Keratinocyte (primary cell): ENCODE measurements at regions not wholly inside any gene's neighbourhood (a gene's known extent, or its start where the extent isn't known, plus 50 kb on each side); places are given as distances from the start of the nearest gene placed in this dataset.
"Not testable (repeated sequence)": the region's sequence is repeated elsewhere in the genome, so short reads cannot be mapped to it uniquely, and the experiment has no call there.

Experiments used
- DNase-seq: peaks from one replicate; pipeline ENCODE4 v3.0.0-alpha.2; 2011; ENCODE audit warnings: low read depth, missing footprints, low spot score
- FAIRE-seq: peaks from 2 replicates; lab custom pipeline; 2011; peaks lifted over from hg19 to GRCh38; lab: Jason Lieb, UNC
- H2AFZ ChIP-seq: 2 replicates; pipeline ENCODE4 v1.6.0; 2012; ENCODE audit warnings: low read length, control low read depth, inconsistent platforms; ENCODE audit not compliant: control insufficient read depth
- H3K27ac ChIP-seq: 2 replicates; pipeline ENCODE4 v1.5.1; 2011; ENCODE audit warnings: low read length; ENCODE audit not compliant: control insufficient read depth, insufficient read depth
- H3K27me3 ChIP-seq: 3 replicates; pipeline ENCODE4 v1.6.0; 2011; ENCODE audit warnings: low read length; ENCODE audit not compliant: control insufficient read depth, insufficient read depth; ENCODE audit errors: extremely low read depth
- H3K36me3 ChIP-seq, 2 experiments: 2 replicates in 1 of 2; 3 replicates in 1 of 2; pipeline ENCODE4 v1.5.1; 2011; ENCODE audit warnings: low read length in 2 of 2, mild to moderate bottlenecking in 1 of 2; ENCODE audit not compliant: control insufficient read depth in 2 of 2, insufficient read depth in 2 of 2; ENCODE audit errors: extremely low read depth in 1 of 2
- H3K4me1 ChIP-seq: 3 replicates; pipeline ENCODE4 v1.5.1; 2011; ENCODE audit warnings: low read length; ENCODE audit not compliant: control insufficient read depth, insufficient read depth; ENCODE audit errors: extremely low read depth
- H3K4me2 ChIP-seq: 3 replicates; pipeline ENCODE4 v1.6.0; 2011; ENCODE audit warnings: low read depth, low read length; ENCODE audit not compliant: control insufficient read depth, insufficient read depth; ENCODE audit errors: extremely low read depth
- H3K4me3 ChIP-seq, 3 experiments: fragments of 200-600 bp in 1 of 3; sonication (generic) in 1 of 3; 2 replicates in 2 of 3; 3 replicates in 1 of 3; pipeline ENCODE4 v1.5.1; 2011 to 2016; ENCODE audit warnings: low read length in 3 of 3, mild to moderate bottlenecking in 3 of 3, control low read depth in 2 of 3, inconsistent platforms in 1 of 3, low read depth in 1 of 3, mixed read lengths in 1 of 3, mixed run types in 1 of 3, moderate library complexity in 1 of 3; ENCODE audit not compliant: control insufficient read depth in 2 of 3, insufficient read depth in 2 of 3; ENCODE audit errors: extremely low read depth in 1 of 3
- H3K79me2 ChIP-seq: 2 replicates; pipeline ENCODE4 v1.6.0; 2012; ENCODE audit warnings: low read length; ENCODE audit not compliant: control insufficient read depth, insufficient read depth
- H3K9ac ChIP-seq: 3 replicates; pipeline ENCODE4 v1.6.0; 2011; ENCODE audit warnings: low read length; ENCODE audit not compliant: control insufficient read depth, insufficient read depth; ENCODE audit errors: extremely low read depth
- H3K9me1 ChIP-seq: 3 replicates; pipeline ENCODE4 v1.6.0; 2011; ENCODE audit warnings: low read length; ENCODE audit not compliant: control insufficient read depth, insufficient read depth; ENCODE audit errors: extremely low read depth
- H3K9me3 ChIP-seq: 2 replicates; pipeline ENCODE4 v1.5.1; 2012; ENCODE audit warnings: low read depth, low read length; ENCODE audit not compliant: control insufficient read depth
- H4K20me1 ChIP-seq: 3 replicates; pipeline ENCODE4 v1.6.0; 2011; ENCODE audit warnings: low read length; ENCODE audit not compliant: control insufficient read depth, insufficient read depth; ENCODE audit errors: extremely low read depth
- CTCF ChIP-seq, 3 experiments: IDR thresholded peaks in 1 of 3; conservative IDR thresholded peaks in 1 of 3; optimal IDR thresholded peaks in 1 of 3; 2 replicates in 2 of 3; 3 replicates in 1 of 3; pipeline versions ENCODE3 to v1.5.1; 2011; ENCODE audit warnings: low read length in 3 of 3, mild to moderate bottlenecking in 3 of 3, moderate library complexity in 2 of 3, control low read depth in 1 of 3, inconsistent platforms in 1 of 3; ENCODE audit not compliant: insufficient read depth in 2 of 3; ENCODE audit errors: extremely low read depth in 1 of 3
- EZH2 ChIP-seq: IDR thresholded peaks from one replicate; pipeline ENCODE4 v1.6.1; 2012; ENCODE audit warnings: inconsistent platforms, mild to moderate bottlenecking, low read length, moderate library complexity
- dilution Hi-C: fragments of 300-500 bp; cut with MboI; formaldehyde crosslinking; loops from one replicate; pipeline ENCODE4 v1.7.0; 2020; ENCODE audit warnings: low sequenced_read_pairs; ENCODE audit not compliant: extremely low pct_ligation_motif_present

- H4K20me1 ChIP-seq = no peaks in the 10 kb centered on the region
- H3K9me3 ChIP-seq = no peaks in the 10 kb centered on the region
- FAIRE-seq = no peak
- DNase-seq = no peak
- H3K4me3 ChIP-seq = no peak overlapping the region
- no peak overlapping the region for H3K4me2 ChIP-seq
- H3K9ac ChIP-seq = no peak overlapping the region
- no peak overlapping the region for H3K27ac ChIP-seq
- H3K79me2 ChIP-seq = no peaks in the 10 kb centered on the region
- no peaks in the 10 kb centered on the region for H3K27me3 ChIP-seq
- H3K4me1 ChIP-seq = no peaks in the 10 kb centered on the region
- dilution Hi-C loops = no loop called here
- H3K9me1 ChIP-seq = no peaks in the 10 kb centered on the region
- H3K36me3 ChIP-seq = no peaks in the 10 kb centered on the region
- H2AFZ ChIP-seq = no peak overlapping the region
- TF ChIP-seq CTCF (optimal IDR thresholded peaks at IDR 0.05 in 1 of 3, IDR thresholded peaks at IDR 0.05 in 1 of 3, conservative IDR thresholded peaks at IDR 0.05 in 1 of 3; ENCODE audit: extremely low read depth in 1 of 3, insufficient read depth in 2 of 3, low read length in 3 of 3) (no peak), EZH2 (no peak)
These were observed 74.0 kb upstream of the RALGAPA2 start for GRCh38 chr20:20786428-20786827.

GRCh38 chr20:20785226-20785625 lies 72.8 kb upstream of the RALGAPA2 start:
- TF ChIP-seq CTCF (optimal IDR thresholded peaks at IDR 0.05 in 1 of 3, IDR thresholded peaks at IDR 0.05 in 1 of 3, conservative IDR thresholded peaks at IDR 0.05 in 1 of 3; ENCODE audit: extremely low read depth in 1 of 3, insufficient read depth in 2 of 3, low read length in 3 of 3) (no peak), EZH2 (no peak)
- Histone ChIP-seq H3K4me2 (no peak overlapping the region), H3K4me3 (no peak overlapping the region), H2AFZ (no peak overlapping the region), H3K9me3 (no peaks in the 10 kb centered on the region), H3K9me1 (no peaks in the 10 kb centered on the region), H3K4me1 (no peaks in the 10 kb centered on the region), H3K36me3 (no peaks in the 10 kb centered on the region), H4K20me1 (no peaks in the 10 kb centered on the region), H3K27me3 (no peaks in the 10 kb centered on the region), H3K79me2 (no peaks in the 10 kb centered on the region), H3K9ac (no peak overlapping the region), H3K27ac (no peak overlapping the region)
- dilution Hi-C loops = no loop called here
- DNase-seq = no peak
- no peak for FAIRE-seq

GRCh38 chr20:20784450-20784849 lies 72.0 kb upstream of the RALGAPA2 start:
- H4K20me1 ChIP-seq, H3K4me2 ChIP-seq, H3K4me3 ChIP-seq, H3K79me2 ChIP-seq, H3K9me3 ChIP-seq, H3K36me3 ChIP-seq, DNase-seq, H3K27me3 ChIP-seq, dilution Hi-C loops, H3K27ac ChIP-seq, H3K4me1 ChIP-seq, H3K9ac ChIP-seq, H2AFZ ChIP-seq, FAIRE-seq, H3K9me1 ChIP-seq: not testable (repeated sequence)
